H1 (cell line): ENCODE measurements at regions not wholly inside any gene's neighbourhood (a gene's known extent, or its start where the extent isn't known, plus 50 kb on each side); places are given as distances from the start of the nearest gene placed in this dataset.

Experiments used
- CTCF ChIA-PET: fragments of 300-600 bp; sonication (Branson Sonifier 250); formaldehyde crosslinking; loops from one replicate; lab custom pipeline; 2021; ENCODE audit not compliant: partially characterized antibody; lab: Charles Lee
- POLR2A ChIA-PET: fragments of 300-600 bp; sonication (Branson Sonifier 250); formaldehyde crosslinking; loops from one replicate; lab custom pipeline; 2021; ENCODE audit warnings: inconsistent platforms; ENCODE audit not compliant: partially characterized antibody; lab: Charles Lee
- DNase-seq, 2 experiments: peaks; one replicate each; pipeline versions ENCODE4 v3.0.0 to v3.0.0-alpha.2; 2010 to 2022; ENCODE audit warnings: low spot score in 2 of 2, low read depth in 1 of 2, mixed read lengths in 1 of 2
- FAIRE-seq: peaks from 2 replicates; lab custom pipeline; 2011; peaks lifted over from hg19 to GRCh38; lab: Jason Lieb, UNC
- H2AFZ ChIP-seq: 2 replicates; pipeline ENCODE4 v1.8.1; 2012; ENCODE audit warnings: low read length, inconsistent platforms
- H2AK5ac ChIP-seq: 2 replicates; pipeline ENCODE4 v1.6.1; 2013; ENCODE audit warnings: low read depth, low read length
- H2BK120ac ChIP-seq: replicated peaks from 2 replicates; pipeline ENCODE3; 2013; ENCODE audit warnings: low read depth, low read length, inconsistent platforms
- H2BK12ac ChIP-seq: 2 replicates; pipeline ENCODE4 v1.6.1; 2013; ENCODE audit warnings: low read depth, low read length
- H2BK15ac ChIP-seq: 2 replicates; pipeline ENCODE4 v1.6.1; 2013; ENCODE audit warnings: low read length
- H2BK20ac ChIP-seq: 2 replicates; pipeline ENCODE4 v1.6.1; 2013; ENCODE audit warnings: low read length
- H2BK5ac ChIP-seq: 2 replicates; pipeline ENCODE4 v1.6.1; 2013; ENCODE audit warnings: low read depth, low read length
- H3K14ac ChIP-seq: 2 replicates; pipeline ENCODE4 v1.6.1; 2013; ENCODE audit warnings: inconsistent platforms; ENCODE audit not compliant: insufficient read length
- H3K18ac ChIP-seq: 2 replicates; pipeline ENCODE4 v1.6.1; 2013; ENCODE audit warnings: low read length; ENCODE audit errors: extremely low read depth
- H3K23ac ChIP-seq: 2 replicates; pipeline ENCODE4 v1.6.1; 2013; ENCODE audit warnings: inconsistent platforms; ENCODE audit not compliant: insufficient read length
- H3K23me2 ChIP-seq: 2 replicates; pipeline ENCODE4 v1.6.1; 2013; ENCODE audit warnings: low read depth, low read length
- H3K27ac ChIP-seq: 2 replicates; pipeline ENCODE4 v1.6.1; 2011; ENCODE audit warnings: low read depth, low read length, inconsistent platforms
- H3K27me3 ChIP-seq, 4 experiments: replicated peaks in 1 of 4; 1 replicate in 1 of 4; 2 replicates in 3 of 4; pipeline versions ENCODE4 v1.6.1 to v1.8.1; 2011 to 2013; ENCODE audit warnings: low read length in 3 of 4, mild to moderate bottlenecking in 3 of 4, inconsistent platforms in 2 of 4, mixed read lengths in 2 of 4, moderate library complexity in 1 of 4; ENCODE audit not compliant: control insufficient read depth in 3 of 4, insufficient read depth in 3 of 4; ENCODE audit errors: extremely low read depth in 1 of 4
- H3K36me3 ChIP-seq, 4 experiments: 2 replicates each; pipeline versions ENCODE4 v1.6.1 to v1.8.1; 2011 to 2013; ENCODE audit warnings: mild to moderate bottlenecking in 4 of 4, low read length in 3 of 4, moderate library complexity in 2 of 4, control low read depth in 1 of 4, inconsistent platforms in 1 of 4; ENCODE audit not compliant: insufficient read depth in 4 of 4, control insufficient read depth in 2 of 4
- H3K4ac ChIP-seq: replicated peaks from 2 replicates; pipeline ENCODE3; 2013; ENCODE audit warnings: low read length, low read depth, mixed read lengths, inconsistent platforms; ENCODE audit not compliant: insufficient read length
- H3K4me1 ChIP-seq, 4 experiments: replicated peaks in 1 of 4; 1 replicate in 1 of 4; 2 replicates in 3 of 4; pipeline versions ENCODE4 v1.6.1 to v1.8.1; 2011 to 2013; ENCODE audit warnings: low read length in 3 of 4, inconsistent platforms in 2 of 4, mixed read lengths in 1 of 4; ENCODE audit not compliant: insufficient read depth in 4 of 4, control insufficient read depth in 3 of 4
- H3K4me2 ChIP-seq, 2 experiments: 2 replicates each; pipeline versions ENCODE4 v1.6.1 to v1.8.1; 2011 to 2013; ENCODE audit warnings: low read depth in 2 of 2, low read length in 2 of 2, control low read depth in 1 of 2, inconsistent platforms in 1 of 2, mild to moderate bottlenecking in 1 of 2; ENCODE audit not compliant: insufficient read depth in 1 of 2
- H3K4me3 ChIP-seq, 4 experiments: fragments of 200-600, 300-600 bp in 1 of 4; sonication (generic), shearing (Covaris generic), sonication (Bioruptor Twin) in 1 of 4; 2 replicates each; pipeline versions ENCODE4 v1.5.1 to v1.8.1; 2011 to 2016; ENCODE audit warnings: low read length in 4 of 4, low read depth in 3 of 4, control low read depth in 2 of 4, inconsistent platforms in 2 of 4, mild to moderate bottlenecking in 2 of 4, mixed read lengths in 1 of 4, moderate library complexity in 1 of 4; ENCODE audit not compliant: insufficient read depth in 2 of 4; ENCODE audit errors: extremely low read depth in 1 of 4
- H3K56ac ChIP-seq: replicated peaks from 2 replicates; pipeline ENCODE3; 2013; ENCODE audit warnings: low read depth, mild to moderate bottlenecking, mixed read lengths, low read length, inconsistent platforms; ENCODE audit not compliant: insufficient read length
- H3K79me1 ChIP-seq: 2 replicates; pipeline ENCODE4 v1.6.1; 2013; ENCODE audit warnings: low read depth, low read length, control low read depth
- H3K79me2 ChIP-seq, 2 experiments: 2 replicates each; pipeline versions ENCODE4 v1.6.1 to v1.8.1; 2012 to 2013; ENCODE audit warnings: low read length in 2 of 2, mild to moderate bottlenecking in 2 of 2, inconsistent platforms in 1 of 2; ENCODE audit not compliant: insufficient read depth in 2 of 2, control insufficient read depth in 1 of 2
- H3K9ac ChIP-seq, 4 experiments: replicated peaks in 1 of 4; 1 replicate in 1 of 4; 2 replicates in 3 of 4; pipeline versions ENCODE4 v1.6.1 to v1.8.1; 2011 to 2013; ENCODE audit warnings: low read depth in 3 of 4, low read length in 3 of 4, control low read depth in 2 of 4, mild to moderate bottlenecking in 2 of 4, moderate library complexity in 2 of 4, inconsistent platforms in 1 of 4; ENCODE audit errors: extremely low read depth in 1 of 4
- H3K9me3 ChIP-seq, 2 experiments: 2 replicates each; pipeline versions ENCODE4 v1.6.1 to v1.8.1; 2012 to 2013; ENCODE audit warnings: mild to moderate bottlenecking in 2 of 2, moderate library complexity in 2 of 2, control low read depth in 1 of 2, inconsistent platforms in 1 of 2, low read depth in 1 of 2, low read length in 1 of 2, mixed read lengths in 1 of 2; ENCODE audit not compliant: insufficient read depth in 2 of 2
- H4K20me1 ChIP-seq, 2 experiments: replicated peaks in 1 of 2; 2 replicates each; pipeline versions ENCODE3 to v1.8.1; 2011 to 2013; ENCODE audit warnings: inconsistent platforms in 2 of 2, low read length in 2 of 2, mild to moderate bottlenecking in 1 of 2; ENCODE audit not compliant: insufficient read depth in 2 of 2, control insufficient read depth in 1 of 2
- H4K5ac ChIP-seq: 2 replicates; pipeline ENCODE4 v1.6.1; 2013; ENCODE audit warnings: low read length, low read depth, mixed read lengths, inconsistent platforms; ENCODE audit not compliant: insufficient read length
- H4K8ac ChIP-seq: 2 replicates; pipeline ENCODE4 v1.8.0; 2013; ENCODE audit warnings: mild to moderate bottlenecking, moderate library complexity, low read length, inconsistent platforms; ENCODE audit not compliant: insufficient read depth; ENCODE audit errors: extremely low read depth
- H4K91ac ChIP-seq: replicated peaks from 2 replicates; pipeline ENCODE3; 2013; ENCODE audit warnings: low read length, mixed read lengths, inconsistent platforms; ENCODE audit not compliant: insufficient read length
- EP300 ChIP-seq, 2 experiments: IDR thresholded peaks; 1 replicate in 1 of 2; 2 replicates in 1 of 2; pipeline ENCODE4 v1.6.1; 2011 to 2012; ENCODE audit warnings: low read depth in 2 of 2, low read length in 2 of 2, mild to moderate bottlenecking in 2 of 2, borderline replicate concordance in 1 of 2, inconsistent platforms in 1 of 2, moderate library complexity in 1 of 2
- WGBS, 2 experiments: shearing (Covaris generic) in 1 of 2; methylation state at CpG; one replicate each; pipeline versions ENCODE4 v1.1.6 to v1.1.7; 2013 to 2015; ENCODE audit warnings: low lambda C conversion rate in 2 of 2, mixed read lengths in 2 of 2, inconsistent platforms in 1 of 2, low coverage in 1 of 2, missing lambda C conversion rate in 1 of 2; ENCODE audit not compliant: insufficient replicate concordance in 2 of 2, insufficient coverage in 1 of 2, insufficient read length in 1 of 2; ENCODE audit errors: extremely low coverage in 1 of 2, missing lambda C conversion rate in 1 of 2; 5-methylcytosine and 5-hydroxymethylcytosine counted together

DNA sequence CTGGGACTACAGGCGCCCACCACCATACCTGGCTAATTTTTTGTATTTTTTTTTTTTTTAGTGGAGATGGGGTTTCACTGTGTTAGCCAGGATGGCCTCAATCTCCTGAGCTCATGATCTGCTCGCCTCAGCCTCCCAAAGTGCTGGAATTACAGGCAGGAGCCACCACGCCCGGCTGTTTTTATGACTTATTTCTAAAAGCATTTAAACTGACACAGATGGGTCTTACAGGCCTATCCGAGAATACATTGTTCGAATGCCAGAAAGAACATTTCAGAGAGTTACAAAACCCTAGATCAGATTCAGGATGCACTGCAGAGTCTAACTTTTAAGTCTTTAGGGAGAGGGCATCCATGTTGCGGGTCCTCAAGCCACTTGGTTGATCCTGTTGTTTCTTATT is 234.7 kb upstream of the MAF start:
- no peak for TF ChIP-seq EP300 (IDR thresholded peaks at IDR 0.05; ENCODE audit: borderline replicate concordance in 1 of 2, low read depth in 2 of 2, low read length in 2 of 2)
- Histone ChIP-seq H4K8ac (no peak overlapping the region), H4K5ac (no peak overlapping the region), H2BK12ac (no peak overlapping the region), H2BK20ac (no peak overlapping the region), H3K23ac (no peak overlapping the region), H3K27me3 (no peaks in the 10 kb centered on the region), H3K36me3 (no peaks in the 10 kb centered on the region), H3K27ac (no peak overlapping the region), H3K79me2 (no peaks in the 10 kb centered on the region), H3K9ac (no peak overlapping the region), H2AFZ (no peak overlapping the region), H3K79me1 (no peaks in the 10 kb centered on the region), H3K18ac (no peak overlapping the region), H3K23me2 (no peaks in the 10 kb centered on the region), H2AK5ac (no peak overlapping the region), H3K4me2 (no peak overlapping the region), H3K56ac (no peak overlapping the region), H3K14ac (no peak overlapping the region), H3K4ac (no peak overlapping the region), H4K20me1 (no peaks in the 10 kb centered on the region), H2BK15ac (no peak overlapping the region), H2BK120ac (no peak overlapping the region), H3K9me3 (no peaks in the 10 kb centered on the region), H4K91ac (no peak overlapping the region), H2BK5ac (no peak overlapping the region), H3K4me3 (no peak overlapping the region), H3K4me1 (no peaks in the 10 kb centered on the region)
- ChIA-PET POLR2A (no interaction called here), CTCF (interaction anchor here (1.1 kb wide), 1 partner anchor 77 kb away, joined by 3 read pairs; no protein-coding TSS in a partner anchor)
- FAIRE-seq, result no peak
- DNase-seq, result no peak
- WGBS, 2 experiments, result 96% methylated on average over 7 of the region's 7 CpGs; no CpG with 5 or more reads in 1 of the 2 experiments
